ENCODE measurements at regions not wholly inside any gene's neighbourhood (a gene's known extent, or its start where the extent isn't known, plus 50 kb on each side); places are given as distances from the start of the nearest gene placed in this dataset.
"Not testable (repeated sequence)": the region's sequence is repeated elsewhere in the genome, so short reads cannot be mapped to it uniquely, and the experiment has no call there.

DNA sequence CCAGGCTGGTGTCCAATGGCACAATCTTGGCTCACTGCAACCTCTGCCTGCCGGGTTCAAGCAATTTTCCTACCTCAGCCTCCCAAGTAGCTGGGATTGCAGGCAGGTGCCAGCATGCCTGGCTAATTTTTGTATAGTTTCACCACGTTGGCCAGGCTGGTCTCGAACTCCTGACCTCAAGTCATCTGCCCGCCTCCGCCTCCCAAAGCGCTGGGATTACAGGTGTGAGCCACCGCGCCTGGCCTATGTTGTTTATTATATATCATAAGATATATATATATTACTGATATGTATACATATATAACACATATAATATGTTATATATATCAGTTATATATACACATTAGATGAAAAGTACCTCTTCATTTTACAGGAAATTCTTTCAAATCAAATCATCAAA, 914.7 kb downstream of the FOXD4L5 start:
- intact Hi-C loops (cut with DNase I); ATAC-seq: not testable (repeated sequence)
- DNase-seq (ENCODE audit: missing footprints) = peak; percentile 31

DNA sequence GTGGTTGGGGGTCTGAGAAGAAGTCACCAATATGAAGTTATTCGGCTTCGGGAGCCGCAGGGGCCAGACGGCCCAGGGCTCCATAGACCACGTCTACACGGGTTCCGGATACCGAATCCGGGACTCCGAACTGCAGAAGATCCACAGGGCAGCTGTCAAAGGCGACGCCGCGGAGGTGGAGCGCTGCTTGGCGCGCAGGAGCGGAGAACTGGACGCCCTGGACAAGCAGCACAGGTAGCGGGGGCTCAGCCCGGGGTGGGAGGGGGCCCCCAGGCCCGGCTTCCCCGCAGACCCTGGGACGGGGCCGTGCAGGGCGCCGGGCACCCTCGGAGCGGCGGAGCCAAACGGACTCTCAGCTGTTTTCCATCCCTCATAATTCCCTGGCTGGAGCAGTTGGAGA, 915.4 kb downstream of the FOXD4L5 start:
- DNase-seq (ENCODE audit: missing footprints); intact Hi-C loops (cut with DNase I); ATAC-seq: not testable (repeated sequence)

DNA sequence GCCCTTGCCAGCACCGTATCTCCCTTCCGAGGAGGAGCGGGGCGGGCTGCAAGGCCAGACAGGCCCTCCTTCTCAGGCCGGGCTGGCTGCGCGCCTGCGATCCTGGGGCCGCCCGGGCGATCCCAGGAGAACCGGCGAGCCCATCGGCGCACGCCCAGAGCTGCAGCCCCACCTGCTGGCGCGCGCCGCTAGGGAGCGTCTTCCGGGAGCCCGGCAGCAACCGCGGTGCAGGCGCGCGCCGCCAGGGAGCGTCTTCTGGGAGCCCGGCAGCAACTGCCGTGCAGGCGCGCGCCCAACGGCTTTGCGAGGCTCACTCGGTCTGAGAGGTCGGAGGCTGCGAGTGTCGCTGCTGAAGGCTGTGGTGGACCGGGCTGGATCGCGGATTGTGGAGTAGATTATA, 915.9 kb downstream of the FOXD4L5 start:
- intact Hi-C loops (cut with DNase I) = not testable (repeated sequence)
- peak; percentile 95 for ATAC-seq
- DNase-seq (ENCODE audit: missing footprints) = peak; percentile 80

DNA sequence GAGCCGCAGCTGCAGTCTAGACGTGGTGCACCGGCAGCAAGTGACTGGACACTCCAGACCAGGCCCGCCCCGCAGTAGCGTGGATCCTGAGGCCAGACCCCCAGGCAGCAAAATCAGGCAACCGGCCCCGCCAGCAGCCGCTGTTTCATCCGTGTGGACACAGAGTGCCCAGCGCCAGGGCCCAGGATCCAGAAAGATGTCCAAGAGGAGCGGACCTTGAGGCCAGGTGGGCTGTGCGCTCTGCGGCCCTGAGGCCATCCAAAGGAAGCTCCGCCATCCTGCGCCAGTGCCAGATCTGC, 916.4 kb downstream of the FOXD4L5 start:
- DNase-seq (ENCODE audit: missing footprints); ATAC-seq; intact Hi-C loops (cut with DNase I): not testable (repeated sequence)

DNA sequence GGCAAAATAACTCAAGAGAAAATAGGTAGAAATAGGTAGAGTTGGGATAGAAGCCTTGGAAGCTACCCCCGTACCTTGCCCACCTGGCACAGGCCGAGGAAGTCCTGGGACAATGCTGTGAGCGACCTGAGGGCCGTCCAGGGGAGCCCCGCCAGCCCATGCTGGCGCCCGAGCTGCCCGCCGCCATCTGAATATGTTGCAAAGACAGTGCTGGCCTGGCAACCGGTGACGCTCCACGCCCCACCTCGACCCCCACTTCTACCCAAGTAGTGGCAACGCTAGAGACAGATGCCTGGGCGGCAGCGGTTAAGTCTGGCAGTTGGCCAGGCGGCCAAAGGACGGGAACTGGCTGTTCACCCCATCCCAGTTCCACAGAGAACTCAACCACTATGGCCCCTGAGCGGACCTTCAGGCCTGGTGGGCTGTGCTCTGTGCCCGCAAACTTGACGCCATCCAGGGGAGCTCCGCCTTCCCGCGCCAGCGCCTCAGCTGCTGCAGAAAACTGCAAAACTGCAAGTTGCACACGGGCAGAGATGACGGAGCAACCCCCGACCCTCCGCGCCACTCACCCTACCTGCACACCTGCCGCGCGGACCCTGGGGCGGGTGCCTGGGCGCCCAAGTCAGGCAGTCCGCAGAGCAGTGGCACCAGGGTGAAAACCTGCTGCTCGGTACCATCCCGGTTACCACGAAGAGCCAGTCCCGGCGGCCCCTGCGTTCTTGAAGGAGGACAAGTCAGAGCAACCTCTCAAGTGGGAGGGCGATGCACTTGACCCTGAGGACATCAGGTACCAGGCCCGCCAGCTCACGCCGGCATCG, 917.0 kb downstream of the FOXD4L5 start:
- ATAC-seq; intact Hi-C loops (cut with DNase I); DNase-seq (ENCODE audit: missing footprints): not testable (repeated sequence)
